Tongue (tissue), 1 donor: ENCODE measurements at regions not wholly inside any gene's neighbourhood (a gene's known extent, or its start where the extent isn't known, plus 50 kb on each side); places are given as distances from the start of the nearest gene placed in this dataset.
A peak's percentile ranks its signal among the peaks of the same experiment; 100 is the strongest.
"Not testable (repeated sequence)": the region's sequence is repeated elsewhere in the genome, so short reads cannot be mapped to it uniquely, and the experiment has no call there.

Experiments
- DNase-seq: peaks from one replicate; pipeline ENCODE4 v3.0.0-alpha.2; 2015

DNA sequence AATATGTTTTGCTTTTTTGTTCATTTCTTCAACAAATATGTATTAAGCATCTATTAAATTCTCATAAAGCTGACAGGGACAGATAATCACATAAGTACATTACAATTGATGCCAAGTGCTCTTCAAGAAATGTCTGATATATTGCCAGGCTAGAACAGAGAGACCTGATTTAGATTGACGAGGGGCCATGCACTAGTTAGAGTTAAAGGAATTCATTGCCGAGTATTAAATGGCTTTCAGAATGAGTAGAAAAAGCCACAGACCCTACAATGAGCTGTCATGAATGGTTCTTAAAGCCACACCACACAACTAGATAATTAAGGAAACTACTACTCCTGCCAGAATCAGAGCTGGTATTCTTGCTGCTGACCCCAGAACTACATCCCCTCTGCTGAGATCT is 250.2 kb upstream of the MME start:
- DNase-seq: no peak

DNA sequence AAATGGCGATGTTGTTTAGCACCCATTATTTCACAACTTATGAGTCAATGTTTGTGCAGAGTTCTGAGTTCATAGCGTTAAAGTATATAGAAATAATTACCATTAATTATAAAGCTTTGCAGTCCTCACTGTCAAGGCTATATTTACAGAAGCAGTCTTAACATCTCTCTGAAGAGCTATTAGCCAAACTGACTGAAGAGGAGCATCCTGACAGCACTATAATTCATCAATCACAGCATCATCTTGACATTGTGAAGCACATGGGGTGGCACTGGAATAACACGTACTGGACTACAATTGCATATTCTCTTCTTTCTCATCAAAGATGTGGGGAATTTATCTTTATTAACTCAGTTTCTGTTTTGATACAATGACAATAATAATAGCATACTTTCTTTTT is 260.6 kb upstream of the MME start:
- DNase-seq: no peak

- DNase-seq: no peak
Measured at GRCh38 chr3:154818676-154819255, 261.4 kb upstream of the MME start.

DNA sequence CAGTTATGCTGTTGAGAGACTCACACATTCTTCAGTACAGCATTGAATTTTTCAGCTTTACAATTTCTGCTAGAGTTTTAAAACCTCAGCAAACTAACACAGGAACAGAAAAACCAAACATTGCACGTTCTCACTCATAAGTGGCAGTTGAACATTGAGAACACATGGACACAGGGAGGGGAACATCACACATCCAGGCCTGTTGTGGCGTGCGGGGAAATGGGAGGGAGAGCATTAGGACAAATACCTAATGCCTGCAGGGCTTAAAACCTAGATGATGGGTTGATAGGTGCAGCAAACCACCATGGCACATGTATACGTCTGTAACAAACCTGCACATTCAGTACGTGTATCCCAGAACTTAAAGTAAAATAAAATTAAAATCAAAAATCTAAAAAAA is 270.1 kb upstream of the MME start:
- not testable (repeated sequence) for DNase-seq

- no peak for DNase-seq
Measured at GRCh38 chr3:154801729-154802128, 278.4 kb upstream of the MME start.

DNA sequence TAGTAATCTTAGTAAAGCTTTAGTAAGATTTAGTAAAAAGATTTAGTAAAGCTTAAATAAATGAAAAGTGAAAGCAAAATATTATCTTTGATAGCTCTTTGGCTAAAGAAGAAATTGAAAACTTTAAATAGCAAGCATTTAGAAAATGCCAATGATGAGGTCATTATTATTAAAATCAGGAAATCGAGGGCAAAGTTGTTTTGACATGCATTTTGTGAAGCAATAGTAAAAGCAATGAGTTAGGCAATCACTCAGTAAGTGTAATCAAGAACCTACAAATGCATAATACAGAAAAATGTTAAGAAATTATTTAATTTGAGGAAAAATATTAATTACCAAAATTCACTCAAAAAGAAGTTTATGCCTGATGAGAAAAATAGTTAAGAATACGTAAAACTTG is 280.3 kb upstream of the MME start:
- no peak for DNase-seq

DNA sequence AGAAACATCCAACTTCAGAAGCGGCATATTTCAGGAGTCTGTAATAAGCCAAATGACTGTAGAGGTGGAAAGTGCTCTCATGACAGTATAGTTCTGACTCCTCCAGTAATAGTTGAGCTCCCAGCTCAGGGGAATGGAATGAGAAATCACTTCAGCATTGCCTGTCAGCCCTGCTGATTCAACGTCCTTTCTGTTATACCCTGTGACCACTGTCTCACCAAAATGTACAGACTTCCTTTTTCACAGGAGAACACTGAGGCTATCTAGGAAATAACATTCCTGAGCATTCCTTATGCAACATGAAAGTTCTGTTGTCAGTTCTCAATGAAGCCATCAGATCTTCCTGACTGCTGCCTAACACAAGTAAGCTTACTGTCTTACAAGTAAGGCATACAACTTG is 284.5 kb upstream of the MME start:
- DNase-seq: no peak

DNA sequence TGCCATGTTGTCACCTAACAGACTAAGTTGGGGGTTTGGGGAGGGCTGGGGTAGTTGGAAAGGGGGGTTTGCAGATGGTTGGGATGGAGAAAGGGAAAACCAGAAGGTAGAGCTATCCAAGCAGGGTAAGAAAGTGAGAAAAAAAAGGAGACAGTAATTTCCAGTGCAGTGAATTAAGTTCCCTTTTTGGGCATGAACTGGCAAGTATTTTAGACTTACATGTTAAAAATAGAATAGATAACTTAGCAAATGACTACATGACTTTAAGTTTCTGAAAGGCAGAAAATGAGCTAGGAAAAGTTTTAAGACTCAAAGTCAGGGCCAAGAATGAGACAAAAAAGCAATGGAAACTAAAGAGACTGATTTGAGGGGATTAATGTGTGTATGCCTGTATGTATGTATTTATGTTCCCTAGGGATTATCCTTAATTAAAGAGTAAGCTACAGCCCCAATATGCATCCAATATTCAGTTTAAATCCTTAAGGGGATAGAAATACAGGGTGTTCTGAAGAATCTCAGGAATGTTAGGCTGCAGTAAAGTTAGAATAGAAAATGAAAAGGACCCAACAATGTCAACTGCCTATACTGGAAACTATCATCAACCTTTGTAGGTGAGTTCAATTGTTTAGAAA is 285.2 kb upstream of the MME start:
- DNase-seq: no peak

- DNase-seq: no peak
Measured at GRCh38 chr3:154794391-154794790, 285.7 kb upstream of the MME start.

DNA sequence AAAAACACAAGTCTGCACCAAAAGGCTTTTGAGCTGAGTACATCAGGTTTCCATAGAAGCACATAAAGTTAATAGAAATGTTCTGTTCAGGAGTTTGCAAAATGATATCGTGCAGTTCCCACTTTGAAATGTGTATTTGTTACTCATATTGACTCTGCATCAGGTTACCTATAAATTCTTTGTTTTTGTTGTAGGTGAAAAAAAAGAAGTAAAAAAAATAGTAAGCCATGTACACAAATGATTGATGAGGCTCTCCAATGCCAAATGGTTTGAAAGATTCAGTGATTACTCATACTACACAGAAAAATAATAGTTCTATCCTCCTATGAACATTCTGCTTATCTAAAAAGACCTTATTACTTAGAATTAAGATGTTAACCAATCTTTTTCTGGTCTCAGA is 287.3 kb upstream of the MME start:
- no peak for DNase-seq

DNA sequence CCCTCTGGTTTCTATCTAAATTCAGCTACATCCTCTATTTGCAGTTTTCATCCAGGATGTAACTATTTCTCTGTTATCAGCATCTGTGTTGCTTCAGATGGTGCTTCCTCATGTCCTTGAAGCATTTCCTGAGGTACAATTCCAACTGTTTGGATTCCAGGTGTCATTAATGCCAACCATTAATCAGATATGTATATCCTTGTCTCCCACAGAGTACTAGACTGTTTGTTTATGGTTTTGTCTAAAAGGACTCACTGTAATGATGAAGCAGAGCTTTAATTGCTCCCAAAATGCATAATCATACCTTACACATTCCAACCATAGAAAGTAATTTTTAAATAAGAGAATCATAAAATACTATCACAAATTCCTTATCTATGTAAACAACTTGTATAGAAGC is 288.5 kb upstream of the MME start:
- DNase-seq: no peak

DNA sequence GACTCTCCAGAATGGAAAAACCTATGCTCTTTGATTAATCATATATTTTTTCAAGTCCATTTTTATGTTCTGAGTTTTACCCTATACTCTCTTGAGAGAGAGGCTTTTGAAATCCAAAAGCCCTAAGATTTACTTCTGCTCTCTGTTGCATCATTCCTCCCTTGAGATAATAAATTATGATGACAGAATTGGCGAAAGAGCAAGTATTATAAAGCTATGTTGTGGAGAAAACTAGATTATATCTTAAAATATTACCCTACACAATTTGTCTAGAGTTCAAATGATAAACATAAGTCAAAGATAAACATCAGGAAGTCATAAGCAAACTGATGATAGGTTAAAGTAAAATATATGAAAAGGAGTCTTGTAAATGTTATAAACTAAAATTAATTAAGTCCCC is 293.4 kb upstream of the MME start:
- DNase-seq: no peak

GRCh38 chr3:154783521-154783931 is 296.6 kb upstream of the MME start:
- DNase-seq: peak; percentile 13

- DNase-seq: peak; percentile 26
Measured at GRCh38 chr3:154783061-154783460, 297.1 kb upstream of the MME start.

GRCh38 chr3:154782151-154782550 is 298.0 kb upstream of the MME start:
- DNase-seq: no peak

DNA sequence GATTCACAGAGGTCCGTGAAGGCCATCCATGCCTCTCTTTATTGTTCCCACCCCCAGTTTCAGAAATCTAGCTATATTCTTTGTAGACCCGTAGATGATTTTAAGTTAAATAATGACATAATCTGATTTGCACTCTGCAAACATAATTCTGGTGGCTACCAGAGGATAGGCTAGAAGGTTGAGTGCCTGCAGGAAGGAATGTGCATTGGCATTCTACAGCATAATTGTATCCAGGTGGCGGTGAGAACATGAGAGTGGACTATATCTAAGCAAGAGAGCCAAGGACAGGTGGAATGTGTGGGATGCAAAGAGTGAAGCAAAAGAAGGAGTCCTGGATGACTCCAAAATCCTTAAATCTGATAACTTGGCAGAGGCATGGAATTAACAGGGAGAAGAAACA is 298.5 kb upstream of the MME start:
- no peak for DNase-seq

- no peak for DNase-seq
Measured at GRCh38 chr3:154780263-154780662, 299.9 kb upstream of the MME start.

DNA sequence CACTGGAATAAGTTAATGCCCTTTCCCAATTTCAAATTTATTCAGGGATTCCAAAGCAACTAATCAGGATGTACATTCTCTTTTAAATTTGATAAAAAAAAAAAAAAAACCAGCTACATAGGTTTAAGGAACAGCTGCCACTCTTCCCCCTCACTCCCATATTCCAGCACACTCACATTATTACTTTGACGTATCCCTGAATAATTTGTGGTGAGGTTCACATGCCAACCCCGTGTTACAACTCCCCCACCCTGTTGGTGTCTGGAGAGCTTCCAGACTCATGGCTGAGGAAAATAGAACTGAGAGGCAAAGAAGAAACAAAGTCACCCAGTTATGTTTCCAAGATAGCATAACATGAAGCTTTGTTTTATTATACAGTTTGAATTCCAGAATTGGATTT is 300.5 kb upstream of the MME start:
- no peak for DNase-seq

DNA sequence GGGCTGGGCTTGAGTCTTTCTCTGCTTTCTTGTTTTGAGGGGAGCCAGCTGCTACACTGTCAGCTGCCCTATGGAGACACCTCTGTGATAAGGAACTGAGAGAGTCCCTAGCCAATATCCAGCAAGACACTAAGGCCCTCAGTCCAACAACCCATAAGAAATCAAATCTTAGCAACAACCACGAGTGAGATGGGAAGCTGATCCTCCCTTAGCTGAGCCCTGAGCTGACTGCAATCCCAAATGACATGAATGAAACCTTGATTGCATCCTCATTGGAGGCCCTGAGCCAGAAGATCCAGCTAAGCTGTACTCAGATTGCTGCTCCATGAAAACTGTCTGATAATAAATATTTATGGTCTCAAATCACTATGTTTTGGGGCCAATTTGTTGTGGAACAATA is 302.1 kb upstream of the MME start:
- DNase-seq: no peak

DNA sequence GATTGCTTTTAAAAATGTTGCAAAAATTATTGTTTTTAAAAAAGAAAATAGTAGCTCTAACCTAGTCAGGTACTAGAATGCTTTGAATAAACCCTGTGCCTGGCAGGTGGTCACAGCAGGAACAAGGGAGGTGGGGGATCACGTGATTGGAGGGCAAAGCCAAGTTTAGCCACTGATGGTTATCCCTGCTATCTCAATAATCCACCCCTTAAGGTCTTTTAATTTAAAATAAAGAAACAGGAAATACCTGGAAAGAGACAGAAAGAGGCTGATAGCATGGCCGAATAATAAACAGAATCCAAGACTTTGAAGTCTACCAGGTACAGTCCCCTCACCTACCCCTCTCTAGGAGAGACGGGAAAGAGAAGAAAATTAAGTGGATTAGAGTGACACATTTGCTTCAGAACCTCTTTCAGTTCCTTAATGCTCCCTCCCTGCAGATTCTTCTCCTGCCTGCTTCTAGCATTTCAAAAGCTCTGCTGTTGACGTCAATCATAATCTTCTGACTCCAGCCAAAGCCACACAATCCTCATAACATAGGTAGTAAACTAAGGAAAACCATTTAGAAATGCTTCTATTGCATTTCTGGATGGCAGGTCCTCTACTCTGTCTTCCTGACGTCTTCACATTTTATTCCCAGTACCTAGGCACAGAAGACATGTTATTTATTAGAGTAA is 303.4 kb upstream of the MME start:
- peak; percentile 33 for DNase-seq

DNA sequence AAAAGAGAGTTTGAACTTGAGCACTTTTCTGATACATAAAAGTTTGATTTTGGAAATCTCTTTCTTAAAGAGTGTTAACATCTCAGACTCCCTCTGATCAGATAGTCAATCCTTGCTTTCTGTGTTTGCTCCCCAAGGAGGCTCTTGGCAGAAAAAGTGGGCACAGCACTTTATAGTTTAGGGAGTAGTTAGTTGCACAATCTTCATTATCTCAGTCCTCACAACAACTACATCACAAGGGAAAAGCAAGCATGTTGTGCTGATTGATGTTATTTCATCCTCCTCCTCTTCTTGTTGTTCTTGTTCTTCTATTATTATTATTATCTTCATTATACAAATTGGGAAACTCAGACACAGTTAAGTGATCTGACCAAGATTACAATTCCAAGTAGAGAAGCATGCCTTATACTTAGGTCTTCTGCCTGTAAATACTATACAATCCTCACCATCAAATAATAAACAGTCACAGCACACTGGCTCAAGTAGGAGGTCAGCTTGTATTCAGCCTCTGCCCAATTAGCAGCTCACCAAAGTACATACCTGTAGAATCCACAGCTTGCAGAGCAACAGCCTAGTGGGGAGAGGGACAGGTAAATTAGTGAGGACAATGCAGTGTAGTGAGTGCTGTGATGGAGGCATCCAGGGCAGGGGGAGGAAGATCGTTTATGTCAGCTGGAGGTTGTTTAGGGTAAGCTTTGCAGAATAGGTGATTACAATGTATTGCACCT is 304.1 kb upstream of the MME start:
- no peak for DNase-seq

DNA sequence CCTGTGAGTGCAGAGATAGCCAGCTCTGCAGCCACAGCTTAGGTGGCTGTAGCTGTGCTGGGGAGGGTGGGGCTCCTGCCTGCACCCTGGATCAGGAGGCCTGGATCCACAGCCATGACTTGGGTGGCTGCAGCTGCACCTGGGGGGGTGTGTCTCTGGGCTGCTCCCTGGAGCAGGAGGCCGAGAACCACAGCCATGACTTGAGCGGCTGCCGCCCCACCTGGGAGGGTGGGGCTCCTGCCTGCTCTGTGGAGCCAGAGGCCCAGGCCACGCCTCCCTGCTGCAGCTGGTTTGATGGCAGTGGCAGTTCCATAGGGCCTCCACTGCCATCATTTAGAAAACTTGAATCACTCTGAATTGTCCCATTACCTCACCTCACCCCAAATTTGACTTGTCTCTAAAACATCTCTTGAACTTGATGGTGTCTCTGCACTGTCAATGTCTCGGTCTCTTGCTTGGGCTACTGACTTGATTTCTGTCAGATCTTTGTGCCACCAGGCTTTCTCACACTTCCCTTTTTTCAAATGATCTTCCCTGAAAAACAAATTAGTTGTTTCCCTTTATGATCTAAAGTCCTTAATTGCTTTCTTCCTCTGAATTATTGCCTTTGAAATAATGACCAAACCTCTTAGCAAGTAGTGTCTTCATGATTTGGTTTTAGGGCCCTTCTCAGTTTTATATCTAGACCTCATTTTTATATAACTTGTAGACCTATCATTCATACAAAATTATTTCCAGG is 313.2 kb upstream of the MME start:
- DNase-seq: no peak
